GM06990 (cell line): ENCODE measurements at regions not wholly inside any gene's neighbourhood (a gene's known extent, or its start where the extent isn't known, plus 50 kb on each side); places are given as distances from the start of the nearest gene placed in this dataset.

ENCODE experiments used
- DNase-seq: peaks from one replicate; pipeline ENCODE4 v3.0.0-alpha.2; 2011; ENCODE audit not compliant: insufficient read length; ENCODE audit errors: extremely low read depth
- H3K27me3 ChIP-seq: replicated peaks from 2 replicates; pipeline ENCODE4 v1.6.0; 2011; ENCODE audit warnings: low read length; ENCODE audit not compliant: control insufficient read depth, insufficient read depth
- H3K36me3 ChIP-seq: 2 replicates; pipeline ENCODE4 v1.5.1; 2011; ENCODE audit warnings: low read length; ENCODE audit not compliant: control insufficient read depth, insufficient read depth
- H3K4me3 ChIP-seq: replicated peaks from 2 replicates; pipeline ENCODE4 v1.5.1; 2011; ENCODE audit warnings: low read depth, mild to moderate bottlenecking, control low read depth, low read length
- CTCF ChIP-seq: IDR thresholded peaks from 2 replicates; pipeline ENCODE4 v1.5.1; 2011; ENCODE audit warnings: low read length, control low read depth, mild to moderate bottlenecking, inconsistent platforms; ENCODE audit not compliant: insufficient read depth, poor library complexity, severe bottlenecking

GRCh38 chr1:99464738-99465137, 181.2 kb upstream of the PALMD start:
- Histone ChIP-seq H3K27me3 (no peaks in the 10 kb centered on the region; the same call in 1 of the 2 replicates), H3K4me3 (no peak overlapping the region), H3K36me3 (no peaks in the 10 kb centered on the region)
- no peak for DNase-seq
- TF ChIP-seq CTCF: no peak

DNA sequence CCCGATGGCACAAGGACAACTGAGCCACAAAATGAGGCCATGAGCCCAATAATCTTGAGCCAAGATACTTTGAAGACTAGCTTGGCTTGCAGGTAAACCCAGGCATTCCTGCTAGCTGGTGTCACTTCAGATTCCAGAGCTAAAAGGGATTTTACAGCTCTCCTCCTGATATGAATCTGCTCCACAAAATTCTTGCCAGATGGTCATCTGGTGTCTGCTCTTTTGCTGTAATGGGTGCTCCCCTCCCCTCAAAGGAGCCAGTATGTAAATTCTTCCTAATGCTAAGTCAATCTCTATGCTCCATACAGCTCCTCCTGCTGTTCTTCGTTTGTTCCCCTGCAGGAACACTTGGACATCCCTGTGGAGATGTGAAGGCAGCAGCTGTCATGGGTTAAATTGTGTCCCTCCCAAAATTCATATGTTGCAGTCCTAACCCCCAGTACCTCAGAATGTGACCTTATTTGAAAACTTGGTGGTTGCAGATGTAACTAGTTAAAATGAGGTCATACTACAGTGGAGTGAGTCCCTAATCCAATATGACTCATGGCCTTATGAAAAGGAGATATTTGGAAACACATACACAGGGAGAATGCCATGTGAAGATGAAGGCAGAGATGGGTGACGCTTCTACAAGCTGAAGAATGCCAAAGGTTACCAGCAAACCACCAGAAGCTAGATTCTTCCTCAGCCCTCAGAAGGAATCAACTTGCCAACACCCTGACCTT, 180.6 kb upstream of the PALMD start:
- DNase-seq: no peak
- no peaks in the 10 kb centered on the region for H3K36me3 ChIP-seq
- TF ChIP-seq CTCF: no peak
- no peak overlapping the region for H3K4me3 ChIP-seq
- no peaks in the 10 kb centered on the region; the same call in 1 of the 2 replicates for H3K27me3 ChIP-seq

DNA sequence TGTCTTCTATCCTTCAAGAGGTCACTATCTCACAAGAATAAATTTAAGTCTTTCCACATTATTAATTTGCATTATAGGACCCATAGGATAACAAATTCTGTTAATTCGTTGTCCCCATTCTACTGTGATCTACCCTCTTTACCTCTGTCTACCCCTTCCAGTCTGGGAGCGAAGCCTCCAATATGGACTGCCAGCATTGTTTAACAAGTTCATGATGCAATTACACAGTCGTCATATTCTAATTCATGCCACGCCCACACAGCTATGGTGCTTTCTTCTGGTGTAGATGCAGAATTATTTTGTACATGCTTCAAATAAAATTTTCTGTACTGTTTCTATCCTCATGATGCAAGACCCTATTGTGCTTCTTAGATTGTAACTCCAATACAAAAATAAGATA, 178.3 kb upstream of the PALMD start:
- H3K27me3 ChIP-seq: no peaks in the 10 kb centered on the region; the same call in 1 of the 2 replicates
- no peak for TF ChIP-seq CTCF
- no peaks in the 10 kb centered on the region for H3K36me3 ChIP-seq
- H3K4me3 ChIP-seq: no peak overlapping the region
- no peak for DNase-seq

- Histone ChIP-seq H3K4me3 (no peak overlapping the region), H3K27me3 (no peaks in the 10 kb centered on the region; the same call in 1 of the 2 replicates), H3K36me3 (no peaks in the 10 kb centered on the region)
- no peak for DNase-seq
- no peak for TF ChIP-seq CTCF
Observed at GRCh38 chr1:99469550-99469971, 176.4 kb upstream of the PALMD start.

- DNase-seq: no peak
- Histone ChIP-seq H3K27me3 (no peaks in the 10 kb centered on the region), H3K36me3 (no peaks in the 10 kb centered on the region), H3K4me3 (no peak overlapping the region)
- no peak for TF ChIP-seq CTCF
Observed at GRCh38 chr1:99472893-99473292, 173.0 kb upstream of the PALMD start.
